Dedifferentiated amniotic fluid mesenchymal stem cell (primary cell): ENCODE measurements at regions not wholly inside any gene's neighbourhood (a gene's known extent, or its start where the extent isn't known, plus 50 kb on each side); places are given as distances from the start of the nearest gene placed in this dataset.
"Not testable (repeated sequence)": the region's sequence is repeated elsewhere in the genome, so short reads cannot be mapped to it uniquely, and the experiment has no call there.

Experiments used
- DNase-seq: peaks from one replicate; pipeline ENCODE4 v3.0.0-alpha.2; 2016; ENCODE audit errors: extremely low spot score

GRCh38 chr14:28820677-28821076 lies 54.1 kb downstream of the FOXG1 start:
- DNase-seq: no peak

- no peak for DNase-seq
Observed at GRCh38 chr14:28821993-28822392, 55.4 kb downstream of the FOXG1 start.

DNA sequence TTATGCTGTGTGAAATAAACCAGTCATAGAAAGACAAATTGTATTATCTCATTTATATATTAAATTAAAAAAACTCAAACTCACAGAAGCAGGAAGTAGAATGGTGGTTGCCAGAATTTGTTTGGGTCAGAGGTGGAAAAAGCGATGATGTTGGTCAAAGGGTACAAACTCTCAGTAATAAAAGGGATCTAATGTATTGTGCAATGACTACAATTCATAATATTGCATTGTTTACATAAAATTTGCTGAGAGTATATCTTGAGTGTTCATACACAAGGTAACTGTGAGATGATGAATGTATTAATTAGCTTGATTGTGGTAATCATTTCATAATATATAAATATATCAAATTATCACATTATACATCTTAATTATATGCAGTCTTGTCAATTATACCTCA lies 56.7 kb downstream of the FOXG1 start:
- no peak for DNase-seq

DNA sequence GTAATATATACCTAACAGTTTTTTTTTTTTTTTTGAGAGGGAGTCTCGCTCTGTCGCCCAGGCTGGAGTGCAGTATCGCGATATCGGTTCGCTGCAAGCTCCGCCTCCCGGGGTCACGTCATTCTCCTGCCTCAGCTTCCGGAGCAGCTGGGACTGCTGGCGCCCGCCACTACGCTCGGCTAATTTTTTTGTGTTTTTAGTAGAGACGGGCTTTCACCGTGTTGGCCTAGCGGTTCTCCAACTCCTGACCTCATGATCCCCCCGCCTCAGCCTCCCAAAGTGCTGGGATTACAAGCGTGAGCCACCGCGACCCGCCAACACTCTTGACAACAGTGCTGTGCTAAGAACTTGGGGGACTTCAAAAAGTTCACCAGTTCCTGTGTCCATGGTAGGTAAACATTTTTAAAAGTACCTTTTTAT lies 63.5 kb downstream of the FOXG1 start:
- DNase-seq: no peak

- no peak for DNase-seq
Observed at GRCh38 chr14:28831126-28831525, 64.5 kb downstream of the FOXG1 start.

DNA sequence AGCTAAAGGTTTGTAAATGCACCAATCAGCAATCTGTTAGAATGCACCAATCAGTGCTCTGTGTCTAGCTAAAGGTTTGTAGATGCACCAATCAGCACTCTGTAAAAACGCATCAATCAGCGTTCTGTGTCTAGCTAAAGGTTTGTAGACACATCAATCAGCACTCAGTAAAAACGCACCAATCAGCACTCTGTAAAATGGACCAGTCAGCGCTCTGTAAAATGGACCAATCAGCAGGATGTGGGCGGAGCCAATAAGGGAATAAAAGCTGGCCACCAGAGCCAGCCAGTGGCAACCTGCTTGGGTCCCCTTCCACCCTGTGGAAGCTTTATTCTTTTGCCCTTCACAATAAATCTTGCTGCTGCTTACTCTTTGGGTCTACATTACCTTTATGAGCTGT lies 76.0 kb downstream of the FOXG1 start:
- not testable (repeated sequence) for DNase-seq

- DNase-seq: no peak
Observed at GRCh38 chr14:28867571-28867970, 101.0 kb downstream of the FOXG1 start.

DNA sequence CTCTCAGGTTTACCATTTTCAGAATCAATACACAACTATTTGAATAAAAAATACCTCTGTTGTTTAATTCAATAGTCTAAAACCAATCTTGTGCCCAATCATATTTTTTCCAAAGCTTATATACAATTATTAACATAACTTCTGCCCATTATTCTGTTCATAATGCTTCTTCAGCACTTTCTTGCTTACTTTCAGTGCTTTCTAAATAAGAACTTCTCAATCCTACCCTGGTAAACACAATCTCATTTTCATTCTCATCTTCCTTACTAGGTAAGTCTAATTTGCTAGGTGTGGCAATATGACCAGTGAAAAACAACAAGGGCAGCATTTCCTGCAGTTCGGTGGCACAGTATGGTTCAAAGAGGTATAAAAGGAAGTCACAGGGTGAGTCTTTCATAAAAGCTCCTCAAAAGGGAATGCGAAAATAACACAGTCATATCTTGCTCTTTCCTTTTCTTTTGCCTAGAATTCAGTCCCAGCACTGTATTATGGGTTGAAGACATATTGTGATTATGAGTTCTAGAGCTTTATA lies 103.5 kb downstream of the FOXG1 start:
- no peak for DNase-seq

DNA sequence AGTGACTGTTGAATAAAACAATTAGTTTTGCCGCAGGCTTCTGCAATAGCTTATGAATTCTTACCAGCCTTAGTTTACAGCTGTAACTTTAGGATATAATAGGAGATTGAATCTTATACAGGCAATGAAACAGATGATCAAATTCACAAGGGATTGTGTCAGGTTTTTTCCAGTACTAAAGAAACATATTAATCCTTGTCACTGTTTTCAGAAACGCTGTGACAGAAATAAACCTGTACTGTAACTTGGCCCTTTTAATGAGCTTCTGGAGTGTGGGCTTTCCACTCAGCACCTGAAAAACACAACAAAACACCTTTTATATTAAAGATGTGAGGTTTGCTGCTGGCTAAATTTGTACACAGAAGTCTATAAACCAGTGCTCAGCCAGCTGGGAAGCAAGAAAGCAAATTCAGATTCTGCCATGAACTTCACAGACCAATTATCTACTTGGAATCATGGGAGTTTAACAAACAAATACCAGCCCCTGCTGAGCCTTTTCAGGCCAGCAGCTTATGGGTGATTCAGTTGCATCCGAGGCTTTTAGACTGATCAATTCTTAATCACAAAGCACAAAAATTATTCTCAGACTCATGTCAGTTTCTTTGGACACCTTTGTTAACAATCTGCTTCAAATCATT lies 109.5 kb downstream of the FOXG1 start:
- DNase-seq: no peak

GRCh38 chr14:28876572-28876945 lies 110.0 kb downstream of the FOXG1 start:
- DNase-seq: no peak

DNA sequence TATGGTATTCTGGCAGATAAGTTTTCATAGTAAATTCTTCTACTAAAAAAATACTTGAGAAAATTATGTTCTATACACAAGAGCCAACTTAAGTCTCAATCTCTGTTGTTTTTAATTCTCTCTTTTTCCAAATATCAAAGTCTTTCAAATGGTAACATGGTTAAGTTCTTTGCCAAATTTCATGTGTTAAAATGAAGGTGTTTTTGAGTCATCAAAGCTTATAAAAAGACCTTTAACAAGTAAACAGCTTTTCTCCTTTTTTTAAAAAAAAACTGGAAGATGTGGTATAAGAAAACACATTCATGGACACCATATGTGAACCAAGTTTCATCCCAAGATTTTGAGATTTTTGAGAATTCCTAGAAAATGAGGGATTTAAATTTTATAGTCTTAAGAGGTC lies 111.3 kb downstream of the FOXG1 start:
- DNase-seq: no peak

DNA sequence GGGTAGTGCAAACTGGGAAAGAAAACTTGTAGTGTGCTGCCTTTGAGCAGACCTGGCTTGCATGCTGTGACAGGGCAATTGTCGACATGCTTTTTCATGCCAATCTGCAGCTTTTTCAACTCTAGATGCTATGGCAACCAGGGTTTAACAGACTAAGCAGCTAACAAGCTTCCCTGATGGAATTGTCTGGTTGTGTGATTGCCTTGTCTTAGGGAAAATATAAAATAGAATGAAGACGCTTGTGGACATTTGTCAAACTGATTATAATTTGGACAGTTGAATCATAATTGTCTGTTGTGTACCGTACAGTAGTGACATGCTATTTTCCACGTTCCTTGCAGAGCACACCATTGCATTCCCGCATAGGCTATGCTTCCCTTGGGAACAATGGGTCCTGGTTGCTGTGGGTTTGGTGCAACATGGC lies 113.0 kb downstream of the FOXG1 start:
- DNase-seq: no peak

- no peak for DNase-seq
Observed at GRCh38 chr14:28886940-28887339, 120.4 kb downstream of the FOXG1 start.

GRCh38 chr14:28895389-28895788 lies 128.8 kb downstream of the FOXG1 start:
- no peak for DNase-seq

DNA sequence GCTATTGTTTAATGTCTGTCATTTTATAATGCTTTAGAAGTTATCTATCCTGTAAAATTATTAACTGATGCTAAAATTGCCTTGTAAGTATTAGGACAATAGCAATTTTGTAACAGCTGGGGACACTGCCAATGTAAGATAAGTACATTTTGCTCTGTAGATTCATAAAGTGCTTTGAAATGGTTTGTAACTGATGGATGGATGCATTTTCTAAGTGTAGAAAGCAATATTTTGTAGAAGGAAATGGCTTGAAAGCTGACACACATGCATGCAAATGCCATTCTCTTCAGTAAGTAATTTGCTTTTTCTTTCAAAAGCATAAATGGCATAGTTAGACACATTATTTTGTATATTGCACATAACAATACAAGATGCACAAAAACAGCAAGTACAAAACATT lies 129.8 kb downstream of the FOXG1 start:
- DNase-seq: no peak

GRCh38 chr14:28901631-28902030 lies 135.0 kb downstream of the FOXG1 start:
- DNase-seq: no peak

DNA sequence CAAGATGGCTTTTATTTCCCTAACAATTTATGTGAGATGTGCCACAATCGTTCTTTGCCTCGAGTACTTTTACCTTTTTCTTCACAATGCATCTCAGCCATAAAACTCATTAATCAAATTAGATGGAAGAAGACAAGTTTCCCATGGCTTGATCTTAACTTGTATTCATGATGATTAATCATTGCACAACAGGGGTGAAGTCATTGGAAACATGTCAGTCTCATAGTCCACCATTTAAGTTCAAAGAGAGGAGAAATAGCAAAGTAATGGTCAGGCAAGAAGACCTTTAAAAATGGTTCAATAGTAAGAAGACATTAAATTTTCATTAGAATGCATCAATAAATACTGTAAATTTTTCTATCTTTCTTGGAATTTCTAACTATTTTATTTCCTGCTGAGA lies 136.3 kb downstream of the FOXG1 start:
- no peak for DNase-seq

DNA sequence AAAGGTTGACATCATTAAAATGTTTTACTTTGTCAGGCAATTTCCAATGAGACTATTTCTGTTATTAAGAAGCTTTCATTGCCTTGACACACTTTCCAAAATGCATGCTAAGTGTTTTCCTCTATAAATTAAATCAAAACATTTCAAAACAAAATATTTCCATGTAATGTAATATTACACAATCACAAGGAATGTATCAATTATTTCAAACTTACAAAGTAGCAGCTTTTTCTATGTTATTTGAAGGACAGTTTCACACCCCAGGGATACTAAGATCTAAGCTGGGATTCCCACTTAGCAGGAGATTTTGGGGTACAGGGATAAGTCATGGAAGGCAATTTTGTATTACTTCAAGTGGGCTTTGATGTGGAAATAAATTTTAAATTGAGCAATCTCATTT lies 144.9 kb downstream of the FOXG1 start:
- no peak for DNase-seq

DNA sequence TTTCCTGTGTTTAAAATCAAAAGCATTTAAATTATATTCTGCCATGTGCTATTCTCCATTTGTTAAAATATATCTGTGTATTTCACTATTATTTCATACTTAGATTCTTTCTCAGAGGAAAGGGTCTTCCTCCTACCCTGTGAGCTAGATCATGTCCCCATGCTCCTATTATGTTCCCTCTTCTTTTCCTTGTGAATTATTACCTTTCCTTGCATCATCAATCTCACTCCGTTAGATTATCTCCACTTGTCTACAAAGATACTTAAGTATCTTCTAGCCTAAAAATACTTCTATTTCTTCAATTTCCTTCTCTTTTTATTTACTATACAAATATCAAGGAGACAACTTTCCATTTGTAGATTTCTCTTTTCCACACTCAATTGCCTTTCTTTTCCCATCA lies 146.5 kb downstream of the FOXG1 start:
- DNase-seq: no peak

- no peak for DNase-seq
Observed at GRCh38 chr14:28926122-28926521, 159.5 kb downstream of the FOXG1 start.

DNA sequence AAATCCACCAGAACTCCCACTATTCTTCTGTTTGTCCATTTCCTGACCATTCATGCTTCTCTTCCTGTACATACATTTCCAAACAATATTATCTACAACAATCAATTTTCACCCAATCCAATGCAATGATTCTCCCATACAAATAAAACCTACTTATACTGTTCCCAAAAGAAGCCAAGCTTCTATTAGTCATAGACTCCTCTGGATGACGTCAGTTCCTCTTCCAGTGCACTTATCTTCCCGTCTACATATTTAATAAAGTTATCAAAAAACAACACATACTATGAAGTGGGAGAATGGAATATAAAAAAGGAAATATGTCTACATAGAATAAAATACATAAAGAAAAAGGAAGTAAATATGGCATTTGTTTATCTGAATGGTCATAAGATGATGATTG lies 165.4 kb downstream of the FOXG1 start:
- DNase-seq: no peak

- DNase-seq: no peak
Observed at GRCh38 chr14:28936601-28937000, 170.0 kb downstream of the FOXG1 start.

- no peak for DNase-seq
Observed at GRCh38 chr14:28941758-28942157, 175.2 kb downstream of the FOXG1 start.

- no peak for DNase-seq
Observed at GRCh38 chr14:28944605-28945004, 178.0 kb downstream of the FOXG1 start.
